COLO829 (cell line): ENCODE measurements at regions not wholly inside any gene's neighbourhood (a gene's known extent, or its start where the extent isn't known, plus 50 kb on each side); places are given as distances from the start of the nearest gene placed in this dataset.

ENCODE experiments used
- DNase-seq: peaks from one replicate; pipeline ENCODE4 v3.0.0; 2012; ENCODE audit warnings: low spot score

GRCh38 chr1:201772178-201772577 is 56.8 kb upstream of the IPO9 start:
- DNase-seq: no peak

DNA sequence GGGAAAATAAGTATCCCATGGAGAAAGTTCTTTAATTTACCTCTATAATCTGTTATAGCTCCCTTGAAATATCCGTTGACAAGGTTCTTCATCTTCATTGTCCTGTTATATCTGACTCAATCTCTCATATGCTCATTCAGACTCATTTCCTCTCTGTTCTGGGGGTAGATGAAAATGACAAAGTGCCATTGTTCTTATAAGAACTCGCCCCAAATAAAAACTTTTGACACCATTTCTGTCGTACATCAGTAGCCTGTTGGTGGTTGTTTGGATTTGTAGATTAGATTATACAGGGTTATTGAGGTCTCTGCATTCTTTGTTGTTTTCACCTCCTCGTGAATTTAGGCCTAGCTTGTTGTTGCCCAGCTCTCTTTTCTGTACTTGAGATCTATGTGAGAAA is 55.2 kb upstream of the IPO9 start:
- no peak for DNase-seq

DNA sequence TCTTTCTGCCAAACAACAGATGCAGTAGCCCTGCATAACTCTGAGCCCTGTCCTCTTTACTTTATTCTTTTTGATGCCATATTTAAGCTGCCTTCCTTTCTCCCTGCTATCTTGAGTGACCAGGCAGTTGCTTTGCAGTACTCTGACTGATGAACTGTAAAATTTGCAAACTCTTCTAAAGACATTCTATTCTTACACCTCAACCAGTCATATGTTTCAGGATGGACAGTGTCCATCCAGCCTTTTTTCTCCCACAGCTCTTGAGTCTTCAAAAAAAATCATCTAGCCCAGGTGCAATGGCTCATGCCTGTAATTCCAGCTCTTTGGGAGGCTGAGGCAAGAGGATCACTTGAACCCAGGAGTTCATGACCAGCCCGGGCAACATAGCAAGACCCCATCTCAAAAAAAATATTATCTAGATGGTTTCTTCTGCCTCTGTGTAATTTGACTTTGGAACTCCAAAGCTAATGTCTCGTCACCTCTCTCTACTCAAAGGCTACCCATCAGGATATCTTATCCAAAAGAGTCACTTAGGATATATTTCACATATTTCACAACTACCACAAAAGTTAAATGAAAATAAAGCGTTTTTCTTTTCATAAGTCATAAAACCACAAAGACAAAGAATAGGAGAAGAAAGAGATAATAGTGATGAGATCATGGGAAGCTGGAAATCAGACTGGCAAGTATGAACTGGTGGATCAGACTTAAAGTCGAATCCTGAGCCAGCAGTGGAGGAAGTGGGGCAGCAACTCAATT is 54.6 kb upstream of the IPO9 start:
- no peak for DNase-seq

GRCh38 chr1:201774983-201775344 is 54.0 kb upstream of the IPO9 start:
- DNase-seq: no peak

GRCh38 chr1:201775380-201775779 is 53.6 kb upstream of the IPO9 start:
- DNase-seq: no peak

- DNase-seq: no peak
These were observed 50.5 kb upstream of the IPO9 start for GRCh38 chr1:201778279-201779065.
